RCC 7860 (cell line): ENCODE measurements at regions not wholly inside any gene's neighbourhood (a gene's known extent, or its start where the extent isn't known, plus 50 kb on each side); places are given as distances from the start of the nearest gene placed in this dataset.
"Not testable (repeated sequence)": the region's sequence is repeated elsewhere in the genome, so short reads cannot be mapped to it uniquely, and the experiment has no call there.

Source experiments
- DNase-seq: peaks from one replicate; pipeline ENCODE4 v3.0.0-alpha.2; 2015; ENCODE audit warnings: low spot score
- FAIRE-seq: peaks from 2 replicates; lab custom pipeline; 2012; peaks lifted over from hg19 to GRCh38; lab: Jason Lieb, UNC

- not testable (repeated sequence) for DNase-seq, FAIRE-seq
These were observed 402.6 kb downstream of the TBC1D32 start for GRCh38 chr6:120931520-120932180.

GRCh38 chr6:120930500-120930899 is 403.8 kb downstream of the TBC1D32 start:
- DNase-seq, FAIRE-seq: not testable (repeated sequence)

- DNase-seq = no peak
- FAIRE-seq = no peak
These were observed 410.1 kb downstream of the TBC1D32 start for GRCh38 chr6:120924214-120924613.

GRCh38 chr6:120918137-120918536 is 416.1 kb downstream of the TBC1D32 start:
- DNase-seq (no peak), FAIRE-seq (no peak)

- no peak for FAIRE-seq
- no peak for DNase-seq
These were observed 417.4 kb downstream of the TBC1D32 start for GRCh38 chr6:120916844-120917243.

GRCh38 chr6:120913486-120913885 is 420.8 kb downstream of the TBC1D32 start:
- FAIRE-seq (no peak), DNase-seq (no peak)

- DNase-seq (no peak), FAIRE-seq (no peak)
These were observed 425.5 kb downstream of the TBC1D32 start for GRCh38 chr6:120908767-120909166.

GRCh38 chr6:120903836-120904235 is 430.4 kb downstream of the TBC1D32 start:
- DNase-seq (no peak), FAIRE-seq (no peak)

- FAIRE-seq (no peak), DNase-seq (no peak)
These were observed 434.3 kb downstream of the TBC1D32 start for GRCh38 chr6:120899932-120900331.

- DNase-seq = no peak
- FAIRE-seq = no peak
These were observed 440.2 kb downstream of the TBC1D32 start for GRCh38 chr6:120894077-120894476.

GRCh38 chr6:120876931-120877330 is 457.3 kb downstream of the TBC1D32 start:
- DNase-seq (no peak), FAIRE-seq (no peak)

- DNase-seq (no peak), FAIRE-seq (no peak)
These were observed 457.9 kb downstream of the TBC1D32 start for GRCh38 chr6:120876424-120876823.

- no peak for FAIRE-seq
These were observed 458.4 kb downstream of the TBC1D32 start for GRCh38 chr6:120875900-120876299.

GRCh38 chr6:120874422-120874821 is 459.9 kb downstream of the TBC1D32 start:
- no peak for FAIRE-seq
- no peak for DNase-seq

More at GRCh38 chr6:120875900-120876299, 458.4 kb downstream of the TBC1D32 start:
- DNase-seq = no peak

- DNase-seq = no peak
- FAIRE-seq = no peak
These were observed 461.0 kb downstream of the TBC1D32 start for GRCh38 chr6:120873125-120873865.

- FAIRE-seq = no peak
- no peak for DNase-seq
These were observed 462.1 kb downstream of the TBC1D32 start for GRCh38 chr6:120872262-120872578.

GRCh38 chr6:120871416-120872261 is 462.6 kb downstream of the TBC1D32 start:
- FAIRE-seq (no peak), DNase-seq (no peak)

GRCh38 chr6:120869397-120869796 is 464.9 kb downstream of the TBC1D32 start:
- DNase-seq (no peak), FAIRE-seq (no peak)

- DNase-seq (no peak), FAIRE-seq (no peak)
These were observed 476.9 kb downstream of the TBC1D32 start for GRCh38 chr6:120857422-120857821.

- DNase-seq (no peak), FAIRE-seq (no peak)
These were observed 479.7 kb downstream of the TBC1D32 start for GRCh38 chr6:120854583-120854982.

GRCh38 chr6:120853489-120853888 is 480.8 kb downstream of the TBC1D32 start:
- no peak for DNase-seq
- FAIRE-seq = no peak
